SJCRH30 (cell line): ENCODE measurements at regions not wholly inside any gene's neighbourhood (a gene's known extent, or its start where the extent isn't known, plus 50 kb on each side); places are given as distances from the start of the nearest gene placed in this dataset.

Experiments used
- DNase-seq, 2 experiments: peaks; one replicate each; pipeline ENCODE4 v3.0.0-alpha.2; 2015 to 2020
- H3K27ac ChIP-seq: fragments of 250-450 bp; sonication (Bioruptor Pico); 2 replicates; pipeline ENCODE4 v1.5.1; 2020; ENCODE audit warnings: mild to moderate bottlenecking, moderate library complexity
- H3K27me3 ChIP-seq: fragments of 250-450 bp; sonication (Bioruptor Pico); 2 replicates; pipeline ENCODE4 v1.5.1; 2020; ENCODE audit warnings: mild to moderate bottlenecking, moderate library complexity
- H3K36me3 ChIP-seq: fragments of 250-450 bp; sonication (Bioruptor Pico); 2 replicates; pipeline ENCODE4 v1.5.1; 2020; ENCODE audit warnings: mild to moderate bottlenecking, moderate library complexity
- H3K4me1 ChIP-seq: fragments of 250-450 bp; sonication (Bioruptor Pico); 2 replicates; pipeline ENCODE4 v1.5.1; 2020; ENCODE audit warnings: mild to moderate bottlenecking, moderate library complexity
- H3K4me3 ChIP-seq: fragments of 250-450 bp; sonication (Bioruptor Pico); 2 replicates; pipeline ENCODE4 v1.5.1; 2020; ENCODE audit warnings: mild to moderate bottlenecking, moderate library complexity
- H3K9me3 ChIP-seq: fragments of 250-450 bp; sonication (Bioruptor Pico); replicated peaks from 2 replicates; pipeline ENCODE4 v1.5.1; 2020; ENCODE audit warnings: mild to moderate bottlenecking, moderate library complexity

- no peaks in the 10 kb centered on the region for H3K9me3 ChIP-seq
- no peaks in the 10 kb centered on the region for H3K4me1 ChIP-seq
- no peak for DNase-seq
- H3K4me3 ChIP-seq = no peak overlapping the region
- no peaks in the 10 kb centered on the region for H3K36me3 ChIP-seq
- H3K27ac ChIP-seq = no peak overlapping the region
- H3K27me3 ChIP-seq = no peaks in the 10 kb centered on the region
Measured at GRCh38 chr13:107438251-107438650, 777.1 kb downstream of the LIG4 start.

GRCh38 chr13:107434347-107434746 lies 781.0 kb downstream of the LIG4 start:
- no peaks in the 10 kb centered on the region for H3K4me1 ChIP-seq
- H3K27me3 ChIP-seq = no peaks in the 10 kb centered on the region
- no peak overlapping the region for H3K4me3 ChIP-seq
- H3K9me3 ChIP-seq = no peaks in the 10 kb centered on the region
- H3K36me3 ChIP-seq = no peaks in the 10 kb centered on the region
- DNase-seq = no peak
- H3K27ac ChIP-seq = no peak overlapping the region

- no peaks in the 10 kb centered on the region for H3K9me3 ChIP-seq
- H3K4me1 ChIP-seq = no peaks in the 10 kb centered on the region
- H3K27me3 ChIP-seq = no peaks in the 10 kb centered on the region
- no peaks in the 10 kb centered on the region for H3K36me3 ChIP-seq
- H3K27ac ChIP-seq = no peak overlapping the region
- DNase-seq = no peak
- no peak overlapping the region for H3K4me3 ChIP-seq
Measured at GRCh38 chr13:107427536-107427935, 787.8 kb downstream of the LIG4 start.

GRCh38 chr13:107422421-107422820 lies 792.9 kb downstream of the LIG4 start:
- H3K4me1 ChIP-seq = no peaks in the 10 kb centered on the region
- no peak overlapping the region for H3K27ac ChIP-seq
- H3K27me3 ChIP-seq = no peaks in the 10 kb centered on the region
- no peaks in the 10 kb centered on the region for H3K36me3 ChIP-seq
- DNase-seq = no peak
- H3K4me3 ChIP-seq = no peak overlapping the region
- no peaks in the 10 kb centered on the region for H3K9me3 ChIP-seq

- no peak overlapping the region for H3K27ac ChIP-seq
- H3K9me3 ChIP-seq = no peaks in the 10 kb centered on the region
- DNase-seq = no peak
- no peaks in the 10 kb centered on the region for H3K4me1 ChIP-seq
- H3K27me3 ChIP-seq = no peaks in the 10 kb centered on the region
- no peak overlapping the region for H3K4me3 ChIP-seq
- no peaks in the 10 kb centered on the region for H3K36me3 ChIP-seq
Measured at GRCh38 chr13:107421951-107422350, 793.4 kb downstream of the LIG4 start.

- H3K27ac ChIP-seq = no peak overlapping the region
- no peaks in the 10 kb centered on the region for H3K9me3 ChIP-seq
- no peak overlapping the region for H3K4me3 ChIP-seq
- H3K36me3 ChIP-seq = no peaks in the 10 kb centered on the region
- DNase-seq = no peak
- no peaks in the 10 kb centered on the region for H3K4me1 ChIP-seq
- no peaks in the 10 kb centered on the region for H3K27me3 ChIP-seq
Measured at GRCh38 chr13:107421028-107421427, 794.3 kb downstream of the LIG4 start.

- Histone ChIP-seq H3K27me3 (no peaks in the 10 kb centered on the region), H3K9me3 (no peaks in the 10 kb centered on the region), H3K4me3 (no peak overlapping the region), H3K36me3 (no peaks in the 10 kb centered on the region), H3K27ac (no peak overlapping the region), H3K4me1 (no peaks in the 10 kb centered on the region)
- DNase-seq = no peak
Measured at GRCh38 chr13:107413005-107413404, 802.3 kb downstream of the LIG4 start.

GRCh38 chr13:107407074-107407473 lies 808.3 kb downstream of the LIG4 start:
- Histone ChIP-seq H3K4me3 (no peak overlapping the region), H3K27me3 (no peaks in the 10 kb centered on the region), H3K9me3 (no peaks in the 10 kb centered on the region)

GRCh38 chr13:107395927-107396662 lies 819.2 kb downstream of the LIG4 start:
- Histone ChIP-seq H3K9me3 (no peaks in the 10 kb centered on the region), H3K4me1 (no peaks in the 10 kb centered on the region)

More at GRCh38 chr13:107407074-107407473, 808.3 kb downstream of the LIG4 start:
- Histone ChIP-seq H3K4me1 (no peaks in the 10 kb centered on the region), H3K36me3 (no peaks in the 10 kb centered on the region), H3K27ac (no peak overlapping the region)
- no peak for DNase-seq

GRCh38 chr13:107392205-107392604 lies 823.1 kb downstream of the LIG4 start:
- H3K27me3 ChIP-seq = no peaks in the 10 kb centered on the region
- no peak overlapping the region for H3K4me3 ChIP-seq
- no peaks in the 10 kb centered on the region for H3K4me1 ChIP-seq
- no peaks in the 10 kb centered on the region for H3K36me3 ChIP-seq
- H3K9me3 ChIP-seq = no peaks in the 10 kb centered on the region
- DNase-seq = no peak
- H3K27ac ChIP-seq = no peak overlapping the region

More at GRCh38 chr13:107395927-107396662, 819.2 kb downstream of the LIG4 start:
- Histone ChIP-seq H3K36me3 (no peaks in the 10 kb centered on the region), H3K27ac (no peak overlapping the region), H3K27me3 (no peaks in the 10 kb centered on the region), H3K4me3 (no peak overlapping the region)
- no peak for DNase-seq

GRCh38 chr13:107387525-107387924 lies 819.6 kb upstream of the ARGLU1 start:
- H3K27me3 ChIP-seq = no peaks in the 10 kb centered on the region

GRCh38 chr13:107379407-107380155 lies 811.6 kb upstream of the ARGLU1 start:
- Histone ChIP-seq H3K4me3 (no peak overlapping the region), H3K36me3 (no peaks in the 10 kb centered on the region), H3K27me3 (no peaks in the 10 kb centered on the region), H3K9me3 (no peaks in the 10 kb centered on the region), H3K27ac (no peak overlapping the region), H3K4me1 (no peaks in the 10 kb centered on the region)
- DNase-seq = no peak

More at GRCh38 chr13:107387525-107387924, 819.6 kb upstream of the ARGLU1 start:
- Histone ChIP-seq H3K4me3 (no peak overlapping the region), H3K36me3 (no peaks in the 10 kb centered on the region), H3K9me3 (no peaks in the 10 kb centered on the region), H3K4me1 (no peaks in the 10 kb centered on the region), H3K27ac (no peak overlapping the region)
- no peak for DNase-seq

- H3K27me3 ChIP-seq = no peaks in the 10 kb centered on the region
- DNase-seq = no peak
- H3K36me3 ChIP-seq = no peaks in the 10 kb centered on the region
- H3K4me1 ChIP-seq = no peaks in the 10 kb centered on the region
- H3K27ac ChIP-seq = no peak overlapping the region
- H3K4me3 ChIP-seq = no peak overlapping the region
- H3K9me3 ChIP-seq = no peaks in the 10 kb centered on the region
Measured at GRCh38 chr13:107376341-107377125, 808.6 kb upstream of the ARGLU1 start.

- no peaks in the 10 kb centered on the region for H3K9me3 ChIP-seq
- no peak for DNase-seq
- no peak overlapping the region for H3K27ac ChIP-seq
- H3K4me1 ChIP-seq = no peaks in the 10 kb centered on the region
- no peaks in the 10 kb centered on the region for H3K27me3 ChIP-seq
- H3K36me3 ChIP-seq = no peaks in the 10 kb centered on the region
- H3K4me3 ChIP-seq = no peak overlapping the region
Measured at GRCh38 chr13:107375701-107376340, 807.9 kb upstream of the ARGLU1 start.
